ENCODE measurements at regions not wholly inside any gene's neighbourhood (a gene's known extent, or its start where the extent isn't known, plus 50 kb on each side); places are given as distances from the start of the nearest gene placed in this dataset.

DNA sequence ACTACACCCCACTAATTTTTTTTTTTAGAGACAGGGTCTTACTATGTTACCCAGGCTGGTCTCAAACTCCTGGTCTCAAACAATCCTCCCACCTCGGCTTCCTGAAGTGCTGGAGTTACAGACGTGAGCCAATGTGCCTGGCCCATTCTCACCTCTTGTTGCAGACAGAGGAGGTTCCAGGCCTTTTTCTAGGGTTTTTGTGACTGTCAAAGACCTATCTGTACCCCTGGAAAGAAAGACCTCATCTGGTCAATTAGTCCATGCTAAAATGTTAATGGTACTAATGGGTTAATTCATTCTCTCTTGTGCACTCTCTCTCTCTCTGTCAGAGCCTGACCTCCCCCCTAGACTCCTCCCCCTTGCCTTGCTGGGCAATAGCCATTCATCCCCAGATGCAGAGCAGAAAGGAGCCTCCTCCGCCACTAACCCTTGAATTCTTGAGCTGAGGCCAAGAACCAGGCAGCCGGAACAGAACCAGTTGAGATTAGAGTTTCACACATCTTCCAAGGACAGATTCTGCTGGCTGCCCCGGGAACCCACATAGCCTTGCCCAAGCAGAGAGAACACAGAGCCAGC lies 209.7 kb downstream of the SKIDA1 start:
- CTCF ChIA-PET, result no interaction called here
- TF ChIP-seq CTCF (IDR thresholded peaks at IDR 0.05; ENCODE audit: control extremely low read depth, extremely low read depth, low read depth, missing control alignments), result no peak
- POLR2A ChIA-PET, result no interaction called here

DNA sequence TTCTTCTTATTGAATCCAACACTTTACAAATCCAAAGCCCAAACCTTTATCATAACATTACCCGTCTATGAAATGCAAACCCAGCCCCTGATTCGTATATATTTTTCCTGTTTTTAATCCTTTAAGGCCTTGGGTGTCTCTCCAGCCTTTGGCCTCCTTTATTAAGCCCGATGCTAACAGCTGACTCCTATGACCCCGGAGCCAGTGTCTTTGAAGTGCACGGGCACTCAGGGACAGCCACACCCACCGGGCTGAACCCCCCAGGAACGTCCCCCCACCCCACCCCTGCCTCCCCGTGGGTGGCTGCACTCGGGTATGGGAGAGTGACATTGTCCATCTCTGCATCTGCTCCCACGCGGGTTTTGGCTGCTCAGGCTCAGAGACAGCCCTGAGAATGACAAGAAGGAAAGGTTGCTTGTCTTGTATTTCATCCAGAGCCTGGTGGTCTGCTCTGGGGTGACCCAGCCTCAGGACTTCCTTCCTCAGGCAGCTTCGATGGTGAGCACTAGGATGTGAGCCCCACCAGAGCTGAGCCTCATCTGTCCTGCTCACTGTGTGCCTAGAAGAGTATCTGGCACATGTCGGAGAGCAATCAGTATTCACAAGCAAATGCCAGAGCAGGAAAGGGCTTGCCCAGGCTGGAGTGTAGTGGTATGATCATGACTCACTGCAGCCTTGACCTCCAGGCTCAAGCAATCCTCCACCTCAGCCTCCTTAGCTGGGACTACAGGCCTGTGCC lies 210.4 kb downstream of the SKIDA1 start:
- no peak for DNase-seq (ENCODE audit: extremely low spot score)
- ChIA-PET CTCF (interaction anchor here (0.9 kb wide), 1 partner anchor 13 kb away, joined by 3 read pairs; no protein-coding TSS in a partner anchor), POLR2A (no interaction called here)
- no peak for TF ChIP-seq CTCF (IDR thresholded peaks at IDR 0.05; ENCODE audit: control extremely low read depth, extremely low read depth, low read depth, missing control alignments)

More for the DNA sequence above, 209.7 kb downstream of the SKIDA1 start:
- no peak for DNase-seq (ENCODE audit: extremely low spot score)

DNA sequence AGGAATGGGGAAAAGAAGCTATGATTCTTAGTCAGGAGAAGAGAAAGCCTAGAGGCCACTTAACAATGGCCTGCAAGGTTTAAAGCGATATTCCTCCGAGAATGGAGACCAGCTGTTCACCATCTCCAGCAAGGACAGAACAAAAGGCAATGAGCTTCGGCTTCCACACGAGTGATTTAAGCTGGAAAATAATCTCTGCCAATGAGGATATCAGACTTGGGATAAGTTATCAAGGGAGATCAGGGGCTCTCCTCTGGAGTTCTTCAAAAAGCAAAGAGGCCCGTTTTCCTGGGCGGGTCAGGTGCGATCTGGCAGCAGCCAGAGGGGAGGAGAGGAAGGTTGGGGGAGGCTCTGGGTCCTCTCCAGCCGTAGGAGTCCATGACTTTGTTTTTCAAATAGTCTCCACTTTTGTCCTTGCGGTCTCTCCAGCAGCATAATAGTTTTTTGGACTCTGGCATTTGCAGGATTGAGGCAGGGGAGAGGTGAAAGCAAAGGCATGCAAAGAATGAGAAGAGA lies 211.3 kb downstream of the SKIDA1 start:
- no peak for TF ChIP-seq CTCF (IDR thresholded peaks at IDR 0.05; ENCODE audit: control extremely low read depth, extremely low read depth, low read depth, missing control alignments)
- DNase-seq (ENCODE audit: extremely low spot score), result no peak
- ChIA-PET POLR2A (no interaction called here), CTCF (no interaction called here)

DNA sequence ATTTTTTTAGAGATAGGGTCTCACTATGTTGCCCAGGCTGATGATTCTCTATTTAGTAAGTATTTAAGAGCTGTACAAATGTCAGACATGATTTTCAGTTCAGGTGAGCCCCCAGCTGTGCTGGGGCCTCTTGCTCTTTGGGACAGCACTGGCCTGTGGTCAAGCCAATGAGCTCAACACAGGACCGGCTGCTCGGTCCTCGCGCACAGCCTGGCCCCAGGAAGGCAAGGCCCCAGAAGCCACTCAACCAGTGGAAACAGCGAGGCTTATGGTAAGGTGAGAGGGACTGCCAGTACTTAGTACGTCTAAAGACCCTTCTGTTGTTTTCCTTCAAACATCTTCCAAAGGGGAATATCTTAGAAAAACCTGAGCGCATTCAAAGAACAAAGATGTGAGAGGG lies 211.8 kb downstream of the SKIDA1 start:
- ChIA-PET POLR2A (no interaction called here), CTCF (no interaction called here)
- no peak for TF ChIP-seq CTCF (IDR thresholded peaks at IDR 0.05; ENCODE audit: control extremely low read depth, extremely low read depth, low read depth, missing control alignments)
- no peak for DNase-seq (ENCODE audit: extremely low spot score)

- ChIA-PET CTCF (interaction anchor here (0.8 kb wide), 1 partner anchor 58 kb away, joined by 3 read pairs; no protein-coding TSS in a partner anchor), POLR2A (no interaction called here)
- no peak for TF ChIP-seq CTCF (IDR thresholded peaks at IDR 0.05; ENCODE audit: control extremely low read depth, extremely low read depth, low read depth, missing control alignments)
- no peak for DNase-seq (ENCODE audit: extremely low spot score)
Measured at GRCh38 chr10:21311426-21311825, 214.1 kb downstream of the SKIDA1 start.

DNA sequence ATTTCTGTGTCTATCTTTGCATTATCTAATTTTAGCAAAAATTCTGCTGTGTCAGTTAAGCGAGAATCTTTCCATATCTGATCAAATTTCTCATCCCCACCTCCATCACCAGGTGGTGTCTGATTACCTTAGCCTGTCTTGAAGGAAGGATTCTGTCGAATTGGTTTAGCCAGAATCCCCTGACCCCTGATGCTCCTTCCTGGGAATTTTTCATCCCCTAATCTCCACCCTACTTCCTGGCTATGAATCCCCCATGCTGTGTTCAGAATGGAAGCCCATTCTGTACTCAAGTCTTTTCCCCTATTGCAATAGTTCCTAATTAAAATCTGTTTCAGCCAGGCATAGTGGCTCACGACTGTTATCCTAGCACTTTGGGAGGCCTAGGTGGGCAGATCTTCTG lies 216.1 kb downstream of the SKIDA1 start:
- CTCF ChIA-PET, result no interaction called here
- DNase-seq (ENCODE audit: extremely low spot score), result no peak
- POLR2A ChIA-PET, result no interaction called here
- no peak for TF ChIP-seq CTCF (IDR thresholded peaks at IDR 0.05; ENCODE audit: control extremely low read depth, extremely low read depth, low read depth, missing control alignments)

All from GM10248 (cell line).